Right kidney (tissue), 1 donor: ENCODE measurements at regions not wholly inside any gene's neighbourhood (a gene's known extent, or its start where the extent isn't known, plus 50 kb on each side); places are given as distances from the start of the nearest gene placed in this dataset.
A peak's percentile ranks its signal among the peaks of the same experiment; 100 is the strongest.

Experiments
- DNase-seq: peaks from one replicate; pipeline ENCODE4 v3.0.0-alpha.2; 2016

DNA sequence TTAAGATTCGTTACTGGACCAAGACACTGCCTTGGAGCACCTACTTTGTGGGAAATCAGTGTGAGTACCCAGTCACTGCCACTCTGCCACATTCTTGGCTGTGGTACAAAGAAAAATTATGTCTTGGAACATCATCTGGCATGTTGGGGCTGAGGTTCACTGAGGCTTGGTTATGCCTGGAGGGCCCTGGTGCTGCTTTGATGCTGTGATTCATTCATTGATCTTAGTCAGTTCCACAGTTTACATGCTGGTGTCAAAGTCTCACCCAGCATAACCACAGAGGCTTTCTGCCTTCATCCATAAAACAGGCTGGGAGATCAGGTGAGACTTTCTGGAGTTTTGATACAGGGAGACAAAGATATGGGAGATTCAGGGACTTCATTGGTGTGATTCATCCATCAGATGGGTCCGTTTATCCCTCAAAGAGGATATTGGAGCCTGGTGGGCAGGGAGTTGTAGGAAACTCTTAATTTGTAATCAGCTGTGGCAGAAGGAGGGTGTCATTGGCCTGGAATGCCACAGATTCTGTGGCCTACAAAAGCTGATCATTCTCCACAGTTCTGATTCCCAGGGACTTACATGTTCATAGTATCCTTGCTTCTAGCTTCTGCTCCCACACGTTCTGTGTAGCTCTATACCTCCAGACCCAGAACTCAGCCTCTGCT is 322.5 kb downstream of the PMP22 start:
- no peak for DNase-seq

DNA sequence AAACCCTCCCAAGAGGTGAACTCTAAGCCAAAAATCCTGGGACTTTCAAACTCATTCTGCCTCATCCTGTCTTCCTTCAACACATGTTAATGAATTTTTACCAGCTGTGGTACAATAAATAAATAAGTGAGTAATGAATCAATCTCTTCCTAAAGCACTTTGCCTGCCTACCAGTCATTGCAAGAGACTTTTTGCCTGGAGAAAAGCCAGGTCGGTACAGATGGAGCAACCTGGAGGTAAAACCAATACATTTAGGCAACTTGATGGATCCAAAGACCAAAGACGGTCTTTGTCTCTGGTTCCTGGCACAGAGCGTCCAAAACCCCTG is 324.2 kb downstream of the PMP22 start:
- no peak for DNase-seq

DNA sequence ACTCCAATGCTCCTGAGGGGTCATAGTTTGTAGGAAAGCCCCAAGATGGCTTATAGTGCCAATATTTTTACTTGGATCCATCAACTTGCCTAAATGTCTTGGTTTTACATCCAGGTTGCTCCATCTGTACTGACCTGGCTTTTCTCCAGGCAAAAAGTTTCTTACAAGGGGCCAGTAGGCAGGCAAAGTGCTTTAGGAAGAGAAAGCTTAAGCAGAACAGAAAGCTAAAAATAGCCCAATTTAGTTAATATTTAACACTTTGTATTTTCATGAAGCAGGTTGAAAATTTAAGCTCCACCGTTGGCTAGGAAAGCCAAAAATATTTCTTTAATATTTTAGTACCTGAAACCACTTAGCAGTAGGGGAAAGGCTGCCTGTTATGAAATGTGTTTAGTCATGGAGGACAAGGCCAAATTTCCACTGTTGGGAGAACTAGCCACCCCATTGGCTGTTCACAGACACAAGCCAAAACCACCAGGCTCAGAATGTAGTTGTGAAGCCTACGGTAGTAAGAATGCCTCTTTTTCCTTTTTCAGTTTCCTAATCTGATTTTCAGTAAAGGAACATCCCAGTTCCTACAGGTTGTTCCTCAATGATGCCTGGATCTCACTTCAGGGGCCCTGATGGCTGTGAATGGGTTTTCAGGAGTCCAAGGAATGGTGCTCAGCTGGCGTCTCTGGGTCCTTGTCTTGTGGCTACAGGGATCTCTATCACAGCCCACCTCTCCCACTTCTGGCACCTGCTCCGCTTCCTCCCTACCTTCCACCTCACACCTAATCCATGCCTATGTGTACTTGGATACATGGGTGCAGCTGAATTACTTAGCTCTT is 324.8 kb downstream of the PMP22 start:
- no peak for DNase-seq

DNA sequence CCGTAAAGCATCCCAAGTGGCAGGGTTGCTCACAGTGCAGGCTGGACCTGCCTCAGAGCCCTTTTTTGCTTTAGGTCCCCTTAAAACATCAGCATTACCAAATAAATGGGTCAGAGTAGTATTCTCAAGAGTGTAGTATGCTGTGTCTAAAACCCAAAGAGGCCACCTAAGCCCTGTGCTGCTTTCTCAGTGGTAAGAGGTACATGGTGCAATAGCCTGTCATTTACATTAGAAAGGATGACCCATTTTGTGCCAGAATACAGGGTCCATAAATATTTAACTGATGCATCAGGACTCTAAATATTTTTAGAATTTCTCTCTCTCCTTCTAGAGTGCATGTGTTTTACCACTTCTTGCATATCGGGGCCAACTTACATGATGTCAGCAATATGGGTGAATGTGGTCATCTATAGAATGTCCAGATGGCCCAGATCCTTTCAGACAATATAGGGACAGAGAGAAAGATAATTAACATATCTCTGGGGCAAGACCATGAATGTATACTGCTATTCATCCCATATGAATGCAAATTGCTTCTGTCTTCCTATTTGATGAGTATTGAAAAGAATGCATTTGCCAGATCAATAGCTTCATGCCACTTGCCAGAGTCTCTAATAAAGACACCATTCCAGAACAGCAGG is 329.2 kb downstream of the PMP22 start:
- no peak for DNase-seq

DNA sequence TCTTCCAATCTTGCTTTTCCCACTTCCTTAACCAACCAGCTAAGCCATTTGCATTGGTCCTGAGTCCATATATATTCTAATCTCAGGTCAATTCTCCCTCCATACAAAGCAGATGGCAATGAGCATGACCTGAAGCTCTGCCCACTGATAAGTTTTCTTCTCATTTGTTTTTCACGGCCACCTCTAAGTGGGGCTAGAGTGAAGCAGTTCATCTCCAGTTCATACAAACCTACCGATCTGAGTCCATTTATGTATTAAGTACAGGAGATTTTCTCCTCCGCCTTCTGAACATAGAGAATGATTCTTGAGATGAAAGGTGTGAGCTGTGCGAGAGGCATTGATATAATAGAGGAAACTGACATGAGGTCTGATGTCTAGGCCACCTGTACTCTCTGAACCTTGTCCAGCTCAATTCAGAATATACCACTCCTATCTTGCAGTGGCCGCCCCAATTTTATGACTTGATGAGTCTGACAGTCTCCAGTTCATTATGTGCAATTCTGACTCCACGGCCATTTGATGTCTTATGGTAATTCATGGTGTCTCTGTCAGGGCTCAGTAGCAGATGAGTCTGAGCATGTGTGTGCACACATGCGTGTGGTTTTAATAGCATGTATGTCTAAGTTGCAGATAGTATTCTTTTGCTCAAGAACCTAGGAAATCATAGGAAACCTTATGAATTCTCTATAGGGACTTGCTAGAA is 329.8 kb downstream of the PMP22 start:
- no peak for DNase-seq

DNA sequence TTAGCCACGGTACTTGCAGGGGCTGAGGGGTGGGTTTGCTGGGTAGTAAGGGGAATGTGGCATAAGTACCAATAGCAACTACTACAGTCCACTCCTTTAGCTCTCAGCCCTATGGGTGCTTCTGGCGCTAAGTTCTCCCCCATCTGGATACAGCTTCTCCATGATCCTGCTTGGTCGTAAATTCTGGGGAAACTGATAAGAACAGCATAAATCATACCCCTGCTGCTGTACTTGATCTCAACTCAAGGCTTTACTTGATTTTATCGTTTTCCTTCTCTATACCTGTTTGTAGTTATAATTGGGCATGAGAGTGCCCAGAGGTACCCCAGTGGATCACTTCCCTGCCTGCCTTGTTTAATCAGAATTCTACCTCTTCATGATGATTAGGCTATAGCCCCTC is 331.4 kb downstream of the PMP22 start:
- DNase-seq = no peak

DNA sequence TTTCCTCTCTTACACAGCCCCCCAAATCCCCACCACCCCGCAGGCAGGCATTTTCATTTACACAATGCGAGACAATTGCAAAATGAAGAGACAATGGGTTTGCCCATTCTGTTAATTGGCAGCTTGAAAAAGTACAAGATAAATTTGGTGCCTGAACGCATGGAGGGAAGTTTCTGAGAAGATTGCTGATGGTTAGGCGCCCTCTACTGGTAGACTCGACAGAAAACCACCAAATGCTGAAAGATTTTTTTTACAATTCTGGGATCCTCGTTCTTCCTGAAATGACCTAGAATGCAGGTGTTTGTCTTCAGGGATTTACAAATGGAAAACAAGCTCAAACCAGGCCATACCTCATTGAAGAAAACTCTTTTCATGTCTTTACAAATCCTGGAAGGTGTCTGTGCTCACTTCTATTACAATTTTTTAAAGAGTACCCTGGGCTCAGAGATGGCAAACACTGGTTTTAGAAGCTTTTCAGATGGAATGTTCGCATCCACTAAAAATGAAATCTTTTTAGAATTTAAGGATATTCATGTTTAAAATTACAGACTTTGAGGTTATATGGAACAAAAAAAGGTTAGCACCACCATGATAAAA is 338.5 kb downstream of the PMP22 start:
- DNase-seq = peak; percentile 27

DNA sequence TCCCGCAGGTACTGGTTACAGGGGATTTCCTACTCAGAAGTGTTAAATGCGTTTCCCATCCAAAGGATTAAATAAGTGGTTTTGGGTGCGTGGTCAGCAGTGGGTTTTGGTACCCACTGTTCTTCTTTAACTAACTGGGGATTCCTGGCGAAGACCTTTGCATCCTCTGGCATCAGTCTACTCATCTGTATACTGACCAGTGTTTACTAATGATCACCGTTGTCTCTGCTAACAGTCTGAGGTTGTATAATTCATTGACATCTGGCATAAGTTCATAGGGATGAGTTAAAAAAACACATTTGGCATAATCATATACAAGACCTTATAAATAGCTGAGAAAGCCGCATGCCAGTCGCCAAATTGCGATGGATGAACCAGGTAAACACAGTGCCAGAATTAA is 339.1 kb downstream of the PMP22 start:
- no peak for DNase-seq

DNA sequence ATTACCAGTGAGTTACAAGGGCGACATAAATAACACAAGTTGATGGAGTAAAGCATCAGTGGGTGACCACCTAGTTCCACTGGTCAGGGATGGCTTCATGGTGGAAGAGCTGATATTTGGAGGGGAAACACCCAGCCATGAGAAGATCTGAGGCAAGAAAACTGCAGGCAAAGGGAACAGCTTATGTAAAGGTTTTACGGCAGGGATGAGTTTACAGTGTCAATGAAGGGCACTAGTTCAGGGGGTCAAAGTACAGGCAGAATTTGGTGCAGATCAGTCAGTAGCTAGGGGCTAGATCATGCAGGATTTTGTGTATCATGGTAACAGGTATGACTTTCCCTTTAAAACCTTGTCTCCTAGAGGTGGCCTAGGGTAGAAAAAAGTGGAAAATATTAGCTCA is 339.6 kb downstream of the PMP22 start:
- no peak for DNase-seq

DNA sequence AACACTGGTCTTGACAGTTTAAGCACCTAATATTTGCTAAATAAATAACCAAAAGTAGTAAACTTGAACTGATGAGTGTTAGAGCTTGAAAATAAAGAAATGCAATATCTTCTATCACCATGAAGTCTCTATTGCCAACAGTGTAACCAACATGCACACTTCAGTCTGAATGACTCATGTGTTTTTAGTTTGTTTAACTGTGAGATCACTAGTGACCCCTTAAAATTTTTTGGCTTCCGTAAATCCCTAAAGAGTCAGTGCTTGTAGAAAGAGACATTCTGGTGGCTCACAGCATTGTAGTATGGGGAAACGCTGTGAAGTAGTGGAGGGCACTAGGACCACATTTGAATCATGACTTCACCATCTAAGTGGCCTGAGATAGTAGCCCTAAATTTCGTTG is 341.1 kb downstream of the PMP22 start:
- DNase-seq = no peak

DNA sequence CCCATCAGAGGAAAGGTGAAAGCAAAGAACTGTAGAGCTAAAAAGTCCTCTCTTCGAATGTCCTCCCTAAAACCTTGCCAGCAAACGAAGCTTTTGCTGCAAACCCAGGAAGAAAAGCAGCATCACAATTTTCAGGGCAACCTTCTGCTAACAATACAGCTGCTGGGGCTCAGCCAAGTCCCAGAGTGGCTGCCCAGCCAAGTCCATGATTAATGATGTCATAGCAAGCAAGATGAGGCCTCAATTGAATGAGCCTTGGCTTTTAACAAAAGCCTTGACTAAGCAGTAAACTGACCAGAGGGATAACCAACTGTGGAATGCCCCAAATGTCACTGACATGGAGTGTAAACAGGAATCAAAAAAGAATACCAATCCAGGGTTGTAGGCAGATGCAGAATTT is 342.7 kb downstream of the PMP22 start:
- DNase-seq = no peak

DNA sequence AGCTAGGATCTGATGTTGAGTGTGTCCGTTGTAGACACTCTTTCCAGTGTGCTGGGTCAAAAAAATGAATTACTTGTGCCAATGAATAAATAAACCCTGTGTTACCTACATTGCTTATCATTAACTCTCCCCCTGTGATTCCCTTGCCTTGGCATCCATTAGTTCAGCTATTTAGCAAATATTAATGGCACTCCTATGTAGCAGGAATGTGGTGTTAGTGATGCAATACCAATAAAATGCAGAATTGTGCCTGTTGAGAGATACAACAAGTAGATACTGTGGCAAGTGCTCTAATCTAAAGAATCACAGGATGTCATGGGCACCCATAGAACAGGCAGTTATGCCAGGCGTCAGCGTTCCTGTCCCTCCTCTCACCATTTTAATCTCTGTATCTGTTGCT is 343.2 kb downstream of the PMP22 start:
- DNase-seq = no peak

DNA sequence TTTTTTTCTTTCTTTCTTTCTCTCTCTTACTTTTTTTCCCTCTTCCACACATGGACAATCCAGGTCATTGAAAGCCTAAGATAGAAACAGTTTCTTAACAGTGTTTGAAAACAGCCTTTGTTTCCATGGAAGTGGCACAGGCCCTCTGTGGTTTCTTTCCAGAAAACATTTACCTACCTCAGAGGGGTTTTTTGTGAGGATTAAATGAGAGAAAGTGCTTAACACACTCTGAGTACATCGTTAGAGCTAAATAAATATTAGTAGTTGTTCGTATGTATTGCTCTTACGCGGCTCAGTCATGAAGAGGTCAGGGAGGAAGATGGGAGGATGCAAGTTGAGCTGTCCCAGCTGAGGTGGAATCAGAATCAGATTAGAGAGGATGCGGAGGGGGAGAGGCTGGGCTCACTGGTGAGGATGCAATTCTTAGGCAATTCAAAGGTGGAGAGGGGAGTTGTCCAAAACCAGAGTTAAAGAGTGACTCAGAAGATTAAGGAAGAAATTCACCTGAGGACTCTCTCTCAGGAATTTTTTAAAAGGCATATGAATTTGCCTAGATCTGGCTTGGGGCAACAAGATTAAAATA is 345.4 kb downstream of the PMP22 start:
- no peak for DNase-seq

DNA sequence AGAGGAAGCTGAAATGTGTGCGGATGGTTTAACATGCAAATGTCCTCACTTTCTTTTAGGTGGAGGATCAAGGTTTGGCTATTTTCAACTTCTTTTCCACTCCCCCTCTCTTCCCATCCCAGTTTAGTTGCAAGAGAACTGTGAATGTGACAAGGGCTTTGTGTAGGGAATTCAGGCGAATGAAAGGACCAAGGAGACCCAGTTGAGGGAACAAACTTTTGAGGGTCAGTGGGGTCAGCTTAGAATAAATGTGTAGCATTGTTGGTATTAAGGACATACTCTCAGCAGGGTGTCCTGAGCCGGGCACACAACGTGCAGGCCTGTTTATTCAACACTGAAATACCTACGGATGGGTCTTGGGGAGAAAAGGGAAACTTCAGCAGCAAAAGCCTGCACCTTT is 346.0 kb downstream of the PMP22 start:
- no peak for DNase-seq

DNA sequence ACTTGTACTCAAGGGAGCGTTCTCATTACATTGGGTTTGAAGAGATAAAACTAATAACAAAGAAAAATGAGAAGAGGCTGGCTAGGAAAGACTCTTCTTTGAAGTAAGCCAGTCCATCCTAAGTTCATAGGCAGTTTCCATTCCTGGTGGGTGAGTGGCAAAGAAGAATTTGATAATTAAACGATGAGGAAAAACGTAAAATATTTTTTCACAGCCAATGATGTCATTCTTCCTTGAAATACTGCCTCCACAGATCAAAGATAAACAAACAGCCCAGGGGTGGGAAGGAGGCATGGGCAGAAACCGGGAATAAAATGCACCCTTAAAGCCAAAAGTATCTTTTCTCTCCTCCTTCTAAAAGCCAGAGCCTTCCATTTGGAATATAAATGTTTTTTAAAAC is 346.6 kb downstream of the PMP22 start:
- no peak for DNase-seq

DNA sequence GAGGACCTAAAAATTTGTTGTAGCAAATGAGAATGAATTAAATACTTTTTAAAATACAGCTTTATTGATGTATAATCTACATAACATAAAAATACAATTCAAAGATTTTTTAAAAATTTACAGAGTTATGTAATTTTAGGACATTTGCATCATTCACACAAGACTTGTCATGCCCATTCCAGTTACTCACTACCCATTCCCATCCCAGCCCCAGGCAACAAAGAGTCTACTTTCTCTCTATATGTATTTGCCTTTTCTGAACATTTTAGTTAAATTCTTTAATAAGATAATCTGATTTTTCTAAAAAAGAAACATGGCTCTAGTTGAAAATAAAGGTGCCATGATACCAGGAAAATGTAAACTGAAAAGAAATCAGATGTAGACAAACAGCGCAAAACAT is 354.2 kb downstream of the PMP22 start:
- no peak for DNase-seq

DNA sequence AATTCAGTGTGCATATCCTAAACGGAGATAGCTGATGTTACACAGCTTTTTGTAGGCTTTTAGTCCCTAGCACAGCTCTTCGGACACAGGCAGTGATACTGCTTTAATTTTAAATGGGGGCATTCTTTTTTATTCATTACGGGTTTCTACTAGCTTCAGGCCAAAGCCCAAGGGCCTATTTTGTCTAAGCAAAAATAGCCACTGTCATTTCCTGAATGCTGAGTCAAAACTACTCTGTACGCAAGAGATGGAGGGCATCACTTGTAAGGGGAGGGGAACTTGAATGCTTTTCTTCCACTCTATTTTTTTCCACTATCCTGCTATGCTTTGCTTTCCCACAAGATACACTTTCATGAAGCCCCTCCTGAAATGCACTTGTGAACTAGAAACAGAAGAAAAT is 360.7 kb downstream of the PMP22 start:
- DNase-seq = no peak

DNA sequence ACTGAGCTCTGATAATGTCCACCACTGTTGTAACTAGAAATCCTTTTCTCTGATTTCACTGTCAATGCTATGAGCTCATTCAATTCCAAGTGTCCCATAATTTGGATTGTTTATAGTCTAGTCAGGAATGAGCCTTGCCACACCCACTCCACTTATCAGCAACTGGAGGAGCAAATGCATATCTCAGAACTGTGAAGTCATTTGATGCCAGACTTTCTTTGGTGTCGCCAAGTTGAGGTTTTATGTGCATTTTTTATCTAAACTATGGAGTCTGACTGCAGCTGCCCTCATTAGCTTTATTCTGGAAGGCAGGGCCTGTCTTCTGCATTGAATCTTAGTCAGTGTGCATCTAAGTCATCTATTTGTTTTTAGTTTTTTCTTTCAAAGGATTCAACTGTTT is 361.3 kb downstream of the PMP22 start:
- no peak for DNase-seq

DNA sequence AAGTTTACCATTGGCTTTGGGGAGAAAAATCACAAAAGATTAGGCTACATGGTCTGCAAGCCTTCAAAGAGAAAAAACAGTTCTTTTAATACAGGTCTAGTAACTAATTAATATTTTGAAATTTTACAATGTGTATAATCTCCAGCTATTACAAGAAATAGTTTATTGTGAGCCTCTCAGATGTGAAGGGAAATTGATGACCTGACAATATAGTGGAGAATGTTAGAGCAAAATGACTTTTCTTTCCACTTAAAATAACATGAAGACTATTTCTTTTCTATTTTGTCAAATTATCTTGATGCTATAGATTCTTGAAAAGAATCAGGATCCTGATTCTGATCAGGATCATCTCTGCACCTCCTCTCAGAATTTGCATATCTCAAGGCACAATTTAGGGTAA is 362.3 kb downstream of the PMP22 start:
- DNase-seq = no peak

DNA sequence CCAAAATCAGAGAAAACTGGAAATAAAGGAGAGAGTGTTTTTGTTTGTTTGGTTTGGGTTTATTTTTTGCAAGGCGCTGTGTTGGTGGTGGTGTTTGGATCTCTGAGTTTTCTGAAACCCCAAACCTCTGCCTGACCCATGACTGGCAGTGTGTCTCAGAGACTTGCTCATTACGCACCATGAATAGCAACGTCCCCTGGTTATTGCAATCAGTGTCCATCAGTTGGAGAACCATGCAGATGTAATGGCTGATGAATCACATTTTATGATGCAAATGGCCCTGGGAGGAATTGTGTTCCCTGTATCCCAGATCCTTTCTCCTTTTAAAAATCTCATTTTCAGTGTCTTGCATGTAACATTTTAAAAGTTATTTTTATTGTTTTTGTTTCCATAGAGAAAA is 362.8 kb downstream of the PMP22 start:
- no peak for DNase-seq

DNA sequence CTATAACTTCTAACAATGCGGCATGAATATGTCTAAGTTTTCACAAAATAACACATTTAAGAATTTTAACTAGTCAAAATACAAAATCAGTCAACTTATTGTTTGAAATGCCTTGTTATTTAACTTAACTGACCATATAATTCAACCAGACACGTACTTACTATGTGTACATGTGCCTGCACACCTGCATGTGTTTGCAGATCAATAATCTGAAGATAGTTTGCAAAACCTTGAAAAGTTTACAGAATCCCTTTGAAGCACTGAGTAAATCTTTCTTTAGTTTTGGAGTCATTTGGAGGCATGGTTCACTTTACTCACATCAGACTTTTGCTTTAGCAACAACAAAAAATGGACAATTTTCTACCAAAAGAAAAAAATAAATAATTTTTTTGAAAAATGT is 363.8 kb downstream of the PMP22 start:
- DNase-seq = no peak

DNA sequence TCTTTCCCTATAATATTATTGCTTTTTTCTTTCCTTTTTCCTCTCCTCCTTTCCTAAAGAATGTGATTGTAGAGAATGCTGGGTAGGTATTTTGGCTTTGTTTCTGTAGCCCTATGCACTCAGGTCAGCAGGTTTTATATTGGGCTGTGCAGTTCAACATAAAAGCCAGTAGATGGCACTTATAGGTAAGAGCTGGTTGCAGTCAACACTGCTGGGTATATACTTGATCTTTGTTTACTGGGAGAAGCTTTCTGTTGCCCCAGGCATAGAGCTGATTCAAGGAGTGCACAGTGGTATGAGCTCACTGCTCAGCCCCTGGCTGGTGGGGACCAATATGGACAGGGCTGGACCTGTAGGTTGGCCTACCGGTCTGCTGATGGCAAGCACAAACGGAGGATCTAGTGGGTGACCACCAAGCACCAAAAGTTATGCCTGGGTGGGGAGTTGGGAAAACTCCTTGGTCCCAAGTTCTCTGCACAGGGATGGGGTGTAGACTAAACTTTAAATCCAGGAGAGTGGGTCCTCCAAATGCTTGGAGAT is 378.9 kb downstream of the PMP22 start:
- no peak for DNase-seq
